ENCODE measurements at regions not wholly inside any gene's neighbourhood (a gene's known extent, or its start where the extent isn't known, plus 50 kb on each side); places are given as distances from the start of the nearest gene placed in this dataset.

- Histone ChIP-seq H3K27ac (no peak overlapping the region), H3K4me3 (no peak overlapping the region), H3K27me3 (no peaks in the 10 kb centered on the region), H3K36me3 (no peaks in the 10 kb centered on the region), H3K4me1 (no peaks in the 10 kb centered on the region), H3K9me3 (no peaks in the 10 kb centered on the region)
- intact Hi-C loops (cut with DNase I; ENCODE audit: low total_unique reads): no loop called here
- no peak for DNase-seq (ENCODE audit: low spot score in 2 of 2)
- no peak for TF ChIP-seq POLR2AphosphoS5 (IDR thresholded peaks at IDR 0.05)
- no peak for TF ChIP-seq POLR2A (IDR thresholded peaks at IDR 0.05)
- TF ChIP-seq, protein P1, sequence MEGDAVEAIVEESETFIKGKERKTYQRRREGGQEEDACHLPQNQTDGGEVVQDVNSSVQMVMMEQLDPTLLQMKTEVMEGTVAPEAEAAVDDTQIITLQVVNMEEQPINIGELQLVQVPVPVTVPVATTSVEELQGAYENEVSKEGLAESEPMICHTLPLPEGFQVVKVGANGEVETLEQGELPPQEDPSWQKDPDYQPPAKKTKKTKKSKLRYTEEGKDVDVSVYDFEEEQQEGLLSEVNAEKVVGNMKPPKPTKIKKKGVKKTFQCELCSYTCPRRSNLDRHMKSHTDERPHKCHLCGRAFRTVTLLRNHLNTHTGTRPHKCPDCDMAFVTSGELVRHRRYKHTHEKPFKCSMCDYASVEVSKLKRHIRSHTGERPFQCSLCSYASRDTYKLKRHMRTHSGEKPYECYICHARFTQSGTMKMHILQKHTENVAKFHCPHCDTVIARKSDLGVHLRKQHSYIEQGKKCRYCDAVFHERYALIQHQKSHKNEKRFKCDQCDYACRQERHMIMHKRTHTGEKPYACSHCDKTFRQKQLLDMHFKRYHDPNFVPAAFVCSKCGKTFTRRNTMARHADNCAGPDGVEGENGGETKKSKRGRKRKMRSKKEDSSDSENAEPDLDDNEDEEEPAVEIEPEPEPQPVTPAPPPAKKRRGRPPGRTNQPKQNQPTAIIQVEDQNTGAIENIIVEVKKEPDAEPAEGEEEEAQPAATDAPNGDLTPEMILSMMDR (IDR thresholded peaks at IDR 0.05): no peak
These were observed 80.9 kb upstream of the IGFBP5 start for GRCh38 chr2:216776066-216776850.

DNA sequence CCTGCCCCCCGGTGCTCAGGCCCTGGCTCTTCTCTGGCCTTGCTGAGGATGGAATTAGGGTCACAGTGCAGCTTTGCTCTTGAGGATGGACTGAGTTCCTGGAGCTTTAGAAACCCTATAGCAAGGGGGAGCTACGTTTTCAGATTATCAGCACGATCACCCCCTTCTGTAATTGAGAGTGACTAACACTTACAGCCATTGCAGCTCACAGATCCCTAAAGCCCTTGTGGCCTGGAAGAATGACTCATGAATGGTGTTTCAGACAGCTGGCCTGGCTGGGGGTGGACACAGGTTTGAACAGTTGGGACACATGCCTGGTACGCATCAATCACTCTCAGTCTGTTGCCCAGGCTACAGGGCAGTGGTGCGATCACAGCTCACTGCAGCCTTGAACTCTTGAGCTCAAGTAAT is 79.7 kb upstream of the IGFBP5 start:
- intact Hi-C loops (cut with DNase I; ENCODE audit: low total_unique reads): no loop called here
- no peak for DNase-seq (ENCODE audit: low spot score in 2 of 2)
- Histone ChIP-seq H3K36me3 (no peaks in the 10 kb centered on the region), H3K27ac (peak overlapping the region; percentile 45 to 82), H3K27me3 (no peaks in the 10 kb centered on the region), H3K9me3 (no peaks in the 10 kb centered on the region), H3K4me3 (no peak overlapping the region), H3K4me1 (no peaks in the 10 kb centered on the region)
- TF ChIP-seq, protein P1 (IDR thresholded peaks at IDR 0.05): no peak
- TF ChIP-seq POLR2AphosphoS5 (IDR thresholded peaks at IDR 0.05) (peak in 1 of 3 donors; percentile 59), POLR2A (IDR thresholded peaks at IDR 0.05) (no peak)

- Histone ChIP-seq H3K4me1 (no peaks in the 10 kb centered on the region), H3K36me3 (no peaks in the 10 kb centered on the region), H3K9me3 (no peaks in the 10 kb centered on the region), H3K4me3 (no peak overlapping the region), H3K27ac (peak overlapping the region; percentile 45 to 82), H3K27me3 (no peaks in the 10 kb centered on the region)
- intact Hi-C loops (cut with DNase I; ENCODE audit: low total_unique reads): no loop called here
- no peak for DNase-seq (ENCODE audit: low spot score in 2 of 2)
- TF ChIP-seq POLR2AphosphoS5 (IDR thresholded peaks at IDR 0.05): no peak
These were observed 79.3 kb upstream of the IGFBP5 start for GRCh38 chr2:216774620-216775019.

DNA sequence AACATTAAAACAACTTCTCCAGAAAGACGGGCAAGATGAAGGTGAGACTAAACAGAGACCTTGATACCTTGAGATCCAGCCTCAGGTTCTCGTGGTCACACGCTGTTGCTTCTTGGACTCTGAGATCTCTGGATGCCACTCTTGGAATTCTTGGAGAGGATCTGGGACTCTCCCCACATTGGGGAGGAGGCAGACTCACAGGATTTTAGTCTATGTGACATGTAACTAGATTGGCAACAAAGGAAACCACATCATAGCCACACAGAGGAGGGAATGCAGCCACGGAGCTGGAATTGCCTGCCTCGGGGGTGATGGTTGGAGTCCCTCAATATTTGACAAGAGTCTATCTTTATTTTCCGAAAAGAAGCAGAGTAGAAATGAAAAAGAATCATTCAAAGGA is 78.8 kb upstream of the IGFBP5 start:
- no peaks in the 10 kb centered on the region for H3K27me3 ChIP-seq
- no peak overlapping the region for H3K4me3 ChIP-seq
- no peaks in the 10 kb centered on the region for H3K36me3 ChIP-seq
- DNase-seq (ENCODE audit: low spot score in 2 of 2): no peak
- H3K4me1 ChIP-seq: no peaks in the 10 kb centered on the region
- no peaks in the 10 kb centered on the region for H3K9me3 ChIP-seq
- TF ChIP-seq POLR2A (IDR thresholded peaks at IDR 0.05): no peak
- TF ChIP-seq POLR2AphosphoS5 (IDR thresholded peaks at IDR 0.05): no peak
- TF ChIP-seq, protein P1 (IDR thresholded peaks at IDR 0.05): no peak
- peak overlapping the region; percentile 15 to 45 for H3K27ac ChIP-seq
- intact Hi-C loops (cut with DNase I; ENCODE audit: low total_unique reads): no loop called here

DNA sequence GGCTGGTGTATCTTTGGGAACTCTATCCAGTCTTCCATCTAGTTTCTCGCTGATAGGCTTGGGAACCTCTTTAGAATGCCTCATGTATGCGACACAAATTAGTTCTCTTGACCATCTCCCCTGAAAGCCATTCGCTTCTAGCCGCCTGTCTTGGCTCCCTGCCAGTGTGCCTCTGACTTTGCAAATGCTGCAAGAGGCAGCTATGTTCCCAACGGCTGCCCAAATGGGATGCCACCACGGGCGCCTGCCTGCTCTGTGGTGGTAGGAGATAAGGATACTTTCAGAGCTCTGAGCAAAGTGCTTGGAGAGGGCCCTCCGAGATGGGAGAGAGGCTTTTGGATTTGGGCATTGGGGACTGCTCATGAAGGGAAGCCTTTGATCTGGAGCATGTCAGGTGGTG is 77.7 kb upstream of the IGFBP5 start:
- Histone ChIP-seq H3K4me1 (no peaks in the 10 kb centered on the region), H3K9me3 (no peaks in the 10 kb centered on the region), H3K4me3 (no peak overlapping the region), H3K27me3 (no peaks in the 10 kb centered on the region), H3K36me3 (no peaks in the 10 kb centered on the region), H3K27ac (no peak overlapping the region)
- DNase-seq (ENCODE audit: low spot score in 2 of 2): no peak
- intact Hi-C loops (cut with DNase I; ENCODE audit: low total_unique reads): no loop called here
- TF ChIP-seq, protein P1 (IDR thresholded peaks at IDR 0.05): no peak
- TF ChIP-seq POLR2A (IDR thresholded peaks at IDR 0.05): no peak
- TF ChIP-seq POLR2AphosphoS5 (IDR thresholded peaks at IDR 0.05): no peak

Data from breast epithelium (tissue), 4 donors.